ENCODE measurements at regions not wholly inside any gene's neighbourhood (a gene's known extent, or its start where the extent isn't known, plus 50 kb on each side); places are given as distances from the start of the nearest gene placed in this dataset.

DNA sequence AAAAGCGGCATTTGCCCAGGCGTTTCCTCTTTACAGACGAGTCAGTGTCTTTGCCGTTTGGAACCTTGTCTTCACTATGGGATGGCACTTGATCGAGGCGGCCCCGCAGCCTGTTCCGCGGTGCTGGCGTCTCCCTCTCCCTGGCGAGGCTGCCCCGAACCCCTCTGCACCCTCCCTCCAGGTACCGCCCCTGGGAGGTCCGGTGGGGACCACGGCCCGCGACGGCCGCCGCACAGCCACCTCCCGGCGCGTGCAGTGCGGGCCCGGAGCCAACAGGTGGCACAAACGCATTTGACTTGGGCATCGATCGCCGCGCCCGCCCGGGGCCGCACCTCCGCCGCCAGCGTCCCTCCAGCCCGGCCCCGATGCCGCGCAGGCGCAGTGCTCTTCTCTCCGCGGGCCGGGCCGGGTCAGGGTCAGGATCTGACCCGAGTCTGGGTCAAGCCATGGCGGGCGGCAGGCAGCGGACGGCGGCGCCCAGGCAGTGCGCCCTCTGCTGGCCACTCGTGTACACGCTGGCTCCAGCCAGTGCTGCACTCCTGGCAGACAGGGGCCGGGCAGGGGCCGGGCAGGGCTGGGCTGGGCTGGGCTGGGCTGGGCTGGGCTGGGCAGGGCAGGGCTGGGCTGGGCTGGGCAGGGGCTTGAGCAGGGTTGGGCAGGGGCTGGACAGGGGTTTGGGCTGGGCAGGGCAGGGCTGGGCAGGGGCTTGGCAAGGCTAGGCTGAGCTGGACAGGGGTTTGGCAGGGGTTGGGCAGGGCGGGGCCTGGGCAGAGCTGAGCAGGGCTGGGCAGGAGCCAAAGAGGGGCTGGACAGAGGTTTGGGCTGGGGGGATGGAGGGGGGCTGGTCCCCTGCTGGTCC is 155.8 kb upstream of the IRX4 start:
- peak; percentile 32 for DNase-seq (ENCODE audit: low spot score)

DNA sequence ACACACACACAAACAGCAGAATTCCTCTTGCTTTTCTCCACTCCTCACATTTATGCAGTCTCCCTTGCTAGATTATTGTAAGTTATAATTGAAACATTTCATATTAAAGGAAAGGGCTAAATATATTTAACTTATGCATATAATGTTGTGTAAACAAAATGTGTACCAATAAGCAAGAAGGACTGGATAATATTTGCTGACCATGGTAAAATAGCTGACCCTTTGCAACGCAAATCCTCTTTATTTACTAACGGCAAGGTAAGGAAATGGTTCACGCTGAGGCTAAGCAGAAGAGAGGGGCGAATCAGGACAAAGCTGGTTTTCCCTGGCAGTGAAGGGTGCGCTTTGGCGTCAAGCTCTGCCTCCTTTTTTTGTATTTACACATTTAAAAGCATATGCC is 154.2 kb upstream of the IRX4 start:
- DNase-seq (ENCODE audit: low spot score): no peak

DNA sequence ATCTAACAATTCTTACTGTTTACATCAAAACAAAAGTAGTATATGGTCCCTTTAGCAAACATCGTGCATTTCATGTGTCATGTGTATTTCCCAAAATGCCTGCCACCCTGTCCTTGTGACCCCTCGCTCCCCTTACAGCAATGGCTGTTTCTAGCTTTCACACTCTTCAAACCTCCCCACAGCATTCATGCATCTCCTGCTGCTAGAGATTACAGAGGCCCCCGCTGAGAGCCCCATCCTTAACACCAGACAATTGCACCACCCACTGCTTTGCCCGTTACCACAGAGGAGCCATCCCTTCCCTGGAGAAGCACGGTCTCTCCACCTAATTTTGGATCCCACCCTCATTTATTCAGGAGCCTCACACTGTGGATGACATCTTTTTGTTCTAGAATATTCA is 149.7 kb upstream of the IRX4 start:
- DNase-seq (ENCODE audit: low spot score): no peak

DNA sequence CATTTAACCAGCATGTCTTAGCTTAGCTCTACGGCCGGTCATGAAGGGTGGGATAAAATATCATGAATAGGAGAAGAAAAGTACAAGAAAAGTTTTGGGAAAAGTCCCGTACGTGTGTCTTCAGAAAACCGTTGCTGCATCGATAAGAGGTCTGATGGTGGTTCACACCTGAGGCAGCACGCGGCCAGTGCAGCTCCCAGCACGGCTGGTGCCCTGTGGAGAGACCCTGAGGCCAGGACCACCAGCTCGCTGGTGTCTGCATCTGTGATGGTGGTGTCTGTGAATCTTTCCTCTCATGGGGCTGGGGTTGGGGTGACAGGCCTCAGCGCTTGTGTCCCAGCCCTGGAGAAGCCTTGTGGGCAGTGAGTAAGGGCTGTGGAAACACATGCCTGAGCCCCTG is 148.9 kb upstream of the IRX4 start:
- DNase-seq (ENCODE audit: low spot score): no peak

DNA sequence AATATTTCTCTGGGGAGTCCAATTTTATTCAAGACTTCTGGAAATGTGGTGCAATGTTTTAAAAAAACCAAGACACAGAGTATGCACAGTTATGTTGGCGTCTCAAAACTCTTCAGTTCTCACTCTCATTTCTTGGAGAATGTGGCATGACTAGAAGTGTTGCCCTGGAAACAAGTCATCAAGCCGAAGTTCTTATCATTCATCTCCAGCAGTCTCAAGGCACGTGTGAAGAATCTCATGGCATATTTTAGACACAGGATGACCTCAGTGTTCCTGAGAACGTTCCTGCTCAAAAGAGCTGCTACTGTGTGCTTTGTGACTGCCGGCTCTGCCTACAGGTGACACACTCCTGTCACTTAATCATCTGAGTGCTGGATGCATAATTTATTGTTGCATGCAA is 147.4 kb upstream of the IRX4 start:
- DNase-seq (ENCODE audit: low spot score): no peak

DNA sequence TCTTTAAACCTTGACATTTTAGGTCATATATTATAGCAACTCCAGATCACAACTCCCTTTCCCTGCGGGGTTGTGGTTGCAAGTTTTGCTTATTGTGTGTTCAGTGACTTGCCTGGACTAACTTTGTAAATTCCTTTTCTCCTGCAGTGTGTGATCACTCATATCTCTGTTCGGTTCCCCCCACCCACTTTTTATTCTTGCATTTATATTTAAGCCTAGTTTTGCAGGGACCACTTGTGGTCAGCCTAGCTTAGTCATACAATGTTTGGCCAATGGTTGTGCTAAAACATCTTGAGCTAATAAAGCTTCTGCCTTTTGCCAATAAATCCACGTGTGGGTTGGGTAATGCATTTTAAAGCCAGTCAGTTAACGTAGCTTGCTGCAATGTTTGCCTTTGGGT is 146.5 kb upstream of the IRX4 start:
- DNase-seq (ENCODE audit: low spot score): no peak

DNA sequence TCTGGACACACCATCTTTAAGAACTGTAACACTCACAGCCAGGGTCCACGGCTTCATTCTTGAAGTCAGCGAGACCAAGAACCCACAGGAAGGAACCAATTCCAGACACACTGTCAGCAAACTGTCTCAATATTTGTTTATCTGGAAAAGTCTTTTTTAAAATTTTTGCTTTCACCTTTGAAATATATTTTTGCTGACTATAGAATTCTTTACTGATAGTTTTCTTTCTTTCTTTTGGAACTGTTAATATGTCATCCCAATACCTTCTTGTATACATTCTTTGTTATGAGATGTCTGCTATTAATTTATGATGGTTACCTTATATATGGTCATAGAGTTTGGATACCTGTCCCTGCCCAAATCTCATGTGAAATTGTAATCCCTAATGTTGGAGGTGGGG is 145.1 kb upstream of the IRX4 start:
- no peak for DNase-seq (ENCODE audit: low spot score)

DNA sequence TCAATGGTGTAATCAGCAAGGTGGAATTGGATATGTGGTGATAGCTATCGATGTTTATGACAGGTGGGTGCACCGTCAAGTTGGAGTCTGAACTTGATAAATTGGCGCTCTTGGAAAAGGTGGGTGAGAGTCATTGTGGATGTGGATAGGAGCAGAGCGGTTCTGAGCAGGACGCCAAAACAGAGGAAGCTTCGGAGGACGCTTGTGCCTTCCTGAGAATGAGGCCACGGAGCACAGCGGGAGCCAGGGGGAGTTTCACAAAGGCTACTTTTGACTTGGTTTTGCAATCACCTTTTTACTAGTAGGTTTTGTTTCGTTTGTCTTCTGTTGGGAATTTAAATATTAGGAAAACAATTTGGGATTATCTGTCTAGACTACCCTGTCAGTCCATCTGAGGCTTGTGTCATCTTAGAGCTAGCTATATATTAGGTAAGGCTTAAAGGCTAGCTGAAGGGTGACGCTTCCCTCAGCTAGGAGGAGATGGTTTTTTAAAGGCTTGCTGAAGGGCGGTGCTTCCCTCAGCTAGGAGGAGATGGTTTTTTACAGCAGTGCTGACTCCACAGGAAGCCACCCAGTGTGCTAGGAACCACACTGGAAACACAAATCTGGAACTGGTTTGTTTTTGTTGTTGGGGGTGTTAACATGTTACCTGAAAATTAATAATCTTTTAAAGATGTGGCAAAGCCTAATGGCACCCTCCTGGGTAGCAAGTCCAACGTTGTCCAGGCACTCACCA is 142.4 kb upstream of the IRX4 start:
- DNase-seq (ENCODE audit: low spot score): no peak

DNA sequence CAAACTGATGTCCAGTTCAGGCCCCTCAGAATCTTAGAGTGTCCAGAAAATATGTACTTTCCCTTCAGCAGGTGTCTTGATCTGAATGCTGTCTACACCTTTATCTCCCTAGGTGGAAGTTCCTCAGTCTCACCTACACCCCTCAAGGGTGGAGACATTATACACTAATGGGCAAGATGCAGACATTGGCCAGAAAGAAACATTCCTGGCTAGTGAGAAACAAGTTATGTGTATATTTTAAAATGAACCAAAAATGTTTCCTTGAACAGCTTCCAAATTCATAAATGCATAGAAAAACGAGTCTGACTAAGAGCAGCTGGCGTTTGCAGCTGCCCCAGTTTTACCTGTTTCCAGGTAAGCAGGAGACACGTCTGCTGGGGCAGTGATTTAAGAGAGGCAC is 140.5 kb upstream of the IRX4 start:
- DNase-seq (ENCODE audit: low spot score): no peak

DNA sequence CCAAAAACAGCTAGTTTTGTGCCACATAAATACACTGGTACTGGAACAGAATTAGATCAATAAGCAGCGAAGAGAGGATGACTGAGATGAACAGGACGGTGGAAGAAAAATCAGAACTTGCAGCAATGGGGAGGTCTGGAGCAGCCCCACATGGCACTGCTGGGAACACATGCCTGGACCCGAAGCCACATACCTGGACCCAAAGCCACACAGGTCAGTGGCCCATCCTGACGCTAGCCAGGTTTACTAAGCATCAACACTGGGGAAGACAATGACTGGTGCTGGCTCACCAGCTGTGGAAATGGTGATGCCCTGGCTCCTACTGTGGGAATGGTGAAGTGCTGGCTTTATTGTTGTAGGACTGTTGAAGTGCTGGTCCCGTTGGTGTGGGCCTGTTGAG is 139.7 kb upstream of the IRX4 start:
- no peak for DNase-seq (ENCODE audit: low spot score)

DNA sequence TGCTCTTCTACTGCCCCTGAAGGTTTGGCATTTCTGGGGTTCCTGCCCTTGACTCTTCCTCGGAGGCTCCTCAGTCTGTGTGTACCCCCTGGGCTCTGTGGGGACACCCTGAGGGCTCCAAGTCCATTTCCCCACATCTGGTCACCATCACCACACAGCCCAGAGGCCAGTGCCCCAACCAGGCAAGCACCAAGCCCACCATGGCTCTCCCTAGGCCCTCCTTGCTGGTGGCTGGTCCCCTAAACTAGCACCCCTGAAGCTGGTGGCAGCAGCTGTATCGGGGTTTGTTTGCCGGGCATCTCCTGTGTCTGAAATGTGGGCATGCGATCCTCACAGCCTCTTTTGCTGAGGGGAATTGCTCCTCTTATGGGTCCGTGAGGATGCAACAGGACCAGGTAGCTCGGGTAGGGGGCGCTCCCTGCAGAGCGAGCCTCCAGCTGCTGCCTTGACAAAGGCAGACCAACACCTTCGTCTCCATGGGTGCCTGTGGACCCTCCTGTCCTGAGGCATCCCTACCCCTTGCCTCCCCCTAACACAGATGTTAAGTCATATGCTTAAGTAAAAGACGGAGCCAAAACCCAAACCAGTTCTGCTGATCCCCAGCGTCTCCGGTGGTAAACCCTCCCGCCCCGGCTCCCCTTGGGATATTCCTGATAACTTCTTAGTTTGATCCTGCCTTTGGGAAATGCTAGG is 138.9 kb upstream of the IRX4 start:
- no peak for DNase-seq (ENCODE audit: low spot score)

DNA sequence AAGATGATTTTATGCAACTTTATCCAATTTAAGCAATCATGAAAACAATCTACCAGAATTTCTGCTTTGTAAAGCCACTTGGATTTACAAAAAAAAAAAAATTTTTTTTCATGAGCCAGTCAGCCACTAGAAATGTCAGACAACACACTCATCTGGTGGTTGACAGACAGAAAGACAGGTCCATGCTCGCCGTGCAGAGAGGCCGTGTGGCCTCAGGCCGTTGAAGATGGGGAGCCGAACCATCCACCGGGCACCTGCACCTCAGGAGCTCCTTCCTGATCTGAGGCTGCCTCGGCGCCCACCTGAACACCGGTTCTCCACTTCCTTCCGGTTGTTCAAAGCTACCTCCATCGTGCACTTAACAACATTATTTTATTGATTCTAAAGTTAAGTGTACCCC is 138.0 kb upstream of the IRX4 start:
- no peak for DNase-seq (ENCODE audit: low spot score)

DNA sequence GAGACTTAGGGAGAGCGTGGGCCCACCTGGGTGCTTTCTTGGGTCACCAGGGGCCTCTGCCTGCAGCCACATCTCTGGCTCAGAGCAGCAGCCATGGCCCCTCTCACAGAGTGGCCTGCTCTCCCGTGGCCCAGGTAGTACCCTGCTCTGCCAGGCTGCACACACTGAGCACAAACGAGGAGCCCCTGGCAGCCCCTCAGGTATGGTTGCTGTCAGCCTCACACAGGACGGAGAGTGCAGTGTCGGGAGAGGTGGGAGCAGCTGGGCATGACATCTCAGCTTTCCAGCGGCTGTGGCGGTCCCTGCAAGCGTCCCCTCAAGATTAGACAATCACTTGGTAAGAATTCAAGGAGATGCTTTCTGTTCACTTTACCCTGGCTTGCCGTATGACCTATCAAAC is 137.0 kb upstream of the IRX4 start:
- no peak for DNase-seq (ENCODE audit: low spot score)

DNA sequence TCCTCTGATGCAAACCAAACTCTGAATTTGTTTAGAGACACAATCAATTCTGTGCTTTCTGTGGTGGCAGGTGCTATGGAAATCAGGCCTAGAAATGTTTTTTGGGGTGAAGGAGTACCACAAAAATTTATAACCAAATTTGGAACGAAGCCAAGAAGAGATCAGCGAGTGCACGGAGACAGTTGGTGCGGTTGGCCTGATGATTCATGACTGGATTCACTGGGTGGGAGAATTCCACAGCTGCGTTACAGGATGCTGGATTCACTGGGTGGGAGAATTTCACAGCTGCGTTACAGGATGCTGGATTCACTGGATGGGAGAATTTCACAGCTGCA is 135.6 kb upstream of the IRX4 start:
- DNase-seq (ENCODE audit: low spot score): no peak

DNA sequence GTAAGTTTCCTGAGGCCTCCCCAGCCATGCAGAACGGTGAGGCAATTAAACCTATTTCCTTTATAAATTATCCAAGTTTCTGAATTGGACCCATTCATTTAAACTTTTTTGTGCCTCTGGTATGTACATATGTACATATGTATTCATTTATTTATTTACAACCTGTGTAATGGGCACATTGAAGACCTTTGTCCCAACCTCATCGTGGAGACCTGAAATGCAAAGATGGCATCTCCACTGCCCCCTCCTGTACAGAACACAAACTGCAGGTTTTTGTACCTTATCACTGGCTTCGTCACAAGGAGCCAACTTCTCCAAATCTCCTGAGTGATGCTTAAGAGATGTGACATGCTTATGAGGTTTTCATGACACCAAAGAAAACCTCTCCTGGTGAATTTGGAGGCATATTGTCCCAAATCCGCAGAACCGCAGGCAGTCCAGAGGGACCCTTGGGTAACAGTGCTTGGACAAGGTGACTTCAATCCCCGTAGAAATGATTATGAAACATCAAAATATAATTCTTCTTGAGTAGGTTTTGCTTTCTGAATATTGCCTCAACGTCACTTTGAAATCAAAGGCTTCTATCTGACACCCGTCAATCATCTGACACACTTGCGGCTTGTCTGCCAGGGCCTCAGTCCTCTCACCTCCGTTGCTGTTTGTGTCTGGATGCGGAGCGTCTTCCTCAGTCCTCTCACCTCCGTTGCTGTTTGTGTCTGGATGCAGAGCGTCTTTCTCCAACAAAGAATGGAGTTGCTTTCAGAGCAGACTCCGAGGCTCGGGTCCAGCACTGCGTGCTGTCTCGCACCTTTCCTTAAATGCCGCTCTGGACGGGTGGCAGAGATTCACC is 135.0 kb upstream of the IRX4 start:
- DNase-seq (ENCODE audit: low spot score): no peak

DNA sequence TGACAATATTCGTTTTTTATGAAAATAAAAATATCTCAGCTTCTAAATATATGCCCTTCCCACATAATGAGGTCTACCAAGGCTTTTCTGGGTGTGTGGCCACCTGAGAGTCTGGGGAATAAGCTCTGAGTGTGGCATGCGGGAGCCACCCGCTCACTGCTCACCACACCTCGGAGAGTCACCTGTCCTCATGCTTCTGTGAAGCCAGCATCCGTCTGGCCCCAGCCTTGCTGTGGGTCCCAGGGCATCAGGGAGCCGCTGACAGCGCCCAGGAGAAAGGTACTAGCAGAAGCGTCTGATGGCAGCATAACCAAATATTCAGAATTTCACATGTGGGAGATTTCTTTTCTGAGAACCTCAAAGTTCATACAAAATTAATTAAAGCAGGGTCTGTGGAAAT is 133.2 kb upstream of the IRX4 start:
- DNase-seq (ENCODE audit: low spot score): no peak

DNA sequence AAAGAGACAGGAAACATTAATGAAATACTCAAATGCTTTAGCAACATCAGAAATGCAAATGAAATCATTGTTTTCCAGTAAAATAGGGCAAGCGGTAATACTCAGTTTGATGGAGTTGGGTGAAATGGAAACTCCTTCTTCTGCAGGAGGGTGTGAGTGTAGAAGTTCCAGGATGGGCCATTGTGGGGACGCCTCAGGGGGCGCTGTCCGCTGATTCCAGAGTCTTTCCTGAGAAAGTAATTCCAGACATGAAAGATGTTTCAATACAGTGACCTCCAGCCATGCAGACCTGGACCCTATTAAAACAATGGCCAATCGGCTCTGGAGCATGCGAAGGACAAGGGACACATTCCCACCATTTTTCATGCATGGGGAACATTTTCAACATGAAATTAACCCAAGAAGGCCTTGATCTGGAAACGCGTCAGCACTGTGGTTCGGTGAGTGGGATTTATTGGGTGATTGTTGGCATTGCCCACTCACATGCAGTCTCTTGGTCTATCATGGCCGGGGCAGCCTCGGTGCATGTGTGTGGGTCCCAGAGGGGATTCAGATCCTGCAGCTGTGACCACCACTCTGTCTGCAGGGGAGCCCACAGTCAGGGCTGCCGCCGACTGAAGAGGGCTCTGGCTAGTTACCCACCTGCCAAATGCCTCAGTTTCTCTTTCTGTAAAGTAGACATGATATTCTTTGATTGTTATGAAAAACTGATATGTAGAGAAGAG is 132.6 kb upstream of the IRX4 start:
- no peak for DNase-seq (ENCODE audit: low spot score)

DNA sequence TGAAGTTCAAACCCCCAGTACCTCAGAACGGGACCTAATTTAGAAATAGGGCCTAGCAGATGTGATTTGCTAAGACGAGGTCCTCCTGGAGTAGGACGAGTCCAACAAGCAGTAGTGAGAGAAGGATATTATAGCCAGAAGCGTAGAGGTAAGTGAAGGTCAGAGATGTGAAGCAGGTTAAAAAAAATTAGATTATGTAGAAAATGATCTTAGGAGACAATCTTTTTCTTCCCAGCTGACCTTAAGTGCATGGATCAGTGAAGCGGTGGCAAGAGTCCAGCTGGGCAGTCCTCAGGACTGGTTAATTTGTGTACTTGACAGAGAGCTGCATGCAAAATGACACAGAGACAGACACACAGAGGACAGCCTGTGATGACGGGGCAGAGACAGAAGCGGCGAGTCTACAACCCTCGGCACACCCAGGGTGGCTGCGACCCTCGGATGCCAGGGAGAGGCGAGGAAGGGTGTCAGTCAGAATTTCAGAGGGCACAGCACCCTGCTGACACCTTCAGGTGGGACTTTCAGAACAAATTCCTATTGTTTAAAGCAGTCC is 131.4 kb upstream of the IRX4 start:
- no peak for DNase-seq (ENCODE audit: low spot score)

DNA sequence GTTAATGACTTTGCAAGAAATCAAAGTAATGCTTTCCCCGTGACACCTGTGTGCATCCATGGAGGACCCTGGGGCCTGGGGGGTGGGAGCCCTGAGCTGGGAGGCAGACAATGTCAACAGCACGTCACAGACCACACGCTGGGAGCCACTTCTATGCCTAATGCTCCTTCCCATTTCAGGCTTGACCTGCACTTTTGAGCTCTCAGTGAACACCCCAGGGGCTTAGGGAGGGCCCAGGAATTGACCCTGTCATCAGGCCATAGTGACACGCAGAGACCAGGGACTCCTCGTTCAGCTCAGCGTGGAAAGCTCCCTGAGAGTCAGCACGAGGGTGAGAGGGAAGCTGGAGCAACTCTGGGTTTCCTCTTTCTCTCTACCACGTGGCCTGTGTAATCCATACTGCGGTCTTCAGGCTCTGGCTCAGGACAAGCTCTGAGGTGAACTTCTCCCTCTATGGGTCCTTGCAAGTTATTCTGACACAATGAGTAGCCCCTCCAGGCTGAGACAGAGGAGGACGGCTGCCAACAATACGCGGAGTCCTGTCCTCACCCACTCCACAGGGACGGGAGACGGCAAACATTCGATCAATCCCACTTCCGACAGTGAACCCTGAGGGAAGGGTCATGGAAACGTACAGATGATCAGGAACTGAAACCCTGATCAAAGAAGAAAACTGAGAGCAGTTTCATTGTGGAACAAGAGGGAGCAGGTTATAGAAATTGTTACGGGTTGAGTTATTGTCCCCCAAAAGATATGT is 130.8 kb upstream of the IRX4 start:
- DNase-seq (ENCODE audit: low spot score): no peak

DNA sequence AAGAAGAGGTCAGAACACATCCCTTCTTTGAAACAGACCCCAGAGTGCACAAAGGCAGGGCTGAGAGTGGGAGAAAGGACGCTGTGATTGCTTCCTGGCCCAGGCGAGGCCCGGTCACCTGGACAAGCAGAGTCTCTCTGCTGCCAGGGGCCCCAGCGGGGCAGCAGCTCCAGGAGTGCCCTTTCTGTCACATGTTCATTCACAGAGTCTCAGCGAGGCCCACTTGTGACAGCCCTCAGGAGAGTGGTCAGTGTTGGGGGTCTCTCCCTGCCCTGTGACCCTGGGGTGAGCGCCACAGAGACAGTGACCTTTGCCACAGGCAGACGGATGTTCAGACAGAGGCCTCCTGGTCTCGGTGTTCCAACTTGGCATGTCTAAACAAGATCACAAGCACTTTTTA is 130.2 kb upstream of the IRX4 start:
- DNase-seq (ENCODE audit: low spot score): no peak
